ENCODE measurements at regions not wholly inside any gene's neighbourhood (a gene's known extent, or its start where the extent isn't known, plus 50 kb on each side); places are given as distances from the start of the nearest gene placed in this dataset.
A peak's percentile ranks its signal among the peaks of the same experiment; 100 is the strongest.
"Not testable (repeated sequence)": the region's sequence is repeated elsewhere in the genome, so short reads cannot be mapped to it uniquely, and the experiment has no call there.

DNA sequence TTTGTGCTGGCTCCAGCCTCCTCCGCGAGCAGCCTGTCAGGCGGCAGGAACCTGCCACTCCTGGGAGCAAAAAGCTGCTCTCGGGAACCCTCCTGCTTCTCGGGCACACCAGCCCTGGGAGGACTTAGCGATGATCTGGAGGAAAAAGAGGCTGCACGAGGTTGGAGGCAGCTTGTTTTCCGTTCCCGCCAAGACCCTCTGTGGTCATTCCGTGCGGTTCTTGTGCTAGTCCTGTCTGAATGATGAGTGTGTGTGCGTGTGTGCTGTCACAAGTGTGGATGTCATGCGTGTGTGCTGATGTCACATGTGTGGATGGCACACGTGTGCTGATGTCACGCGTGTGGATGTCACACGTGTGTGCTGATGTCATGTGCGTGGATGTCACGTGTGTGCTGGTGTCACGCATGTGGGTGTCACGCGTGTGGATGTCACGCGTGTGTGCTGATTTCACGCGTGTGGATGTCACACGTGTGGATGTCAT, 150.0 kb downstream of the NPIPB11 start:
- Mint-ChIP-seq H3K27ac (peak overlapping the region in 5 of 9 donors; percentile 21 to 71 (median 65)), H3K4me3 (no peak overlapping the region), H3K36me3 (peaks cover 0 to 16% (median 3%) of the 10 kb centered on the region in 5 donors), H3K27me3 (no peaks in the 10 kb centered on the region), H3K4me1 (peaks cover 0 to 26% (median 18%) of the 10 kb centered on the region in 7 donors), H3K9me3 (no peaks in the 10 kb centered on the region)
- CTCF ChIA-PET: interaction anchor here (1.1 kb wide), 1 partner anchor 141 kb away, joined by 4 read pairs; no protein-coding TSS in a partner anchor
- POLR2A ChIA-PET: no interaction called here
- intact Hi-C loops (cut with micrococcal nuclease): no loop called here
- no peak for DNase-seq
- no peak overlapping the region for H3K4me3 ChIP-seq (ENCODE audit: low read length)
- H3K9me3 ChIP-seq (ENCODE audit: control insufficient read depth in 2 of 3, low read length in 3 of 3): no peaks in the 10 kb centered on the region
- H3K36me3 ChIP-seq (ENCODE audit: control insufficient read depth in 2 of 3, insufficient read depth in 3 of 3, low read length in 3 of 3): no peaks in the 10 kb centered on the region
- no peak for ATAC-seq
- H3K27ac ChIP-seq (ENCODE audit: low read depth, low read length): no peak overlapping the region
- no peaks in the 10 kb centered on the region for H3K4me1 ChIP-seq (ENCODE audit: control insufficient read depth in 2 of 2, insufficient read depth in 2 of 2, low read length in 2 of 2)
- no peaks in the 10 kb centered on the region for H3K27me3 ChIP-seq (ENCODE audit: control insufficient read depth in 2 of 2, insufficient read depth in 2 of 2, low read length in 2 of 2)

DNA sequence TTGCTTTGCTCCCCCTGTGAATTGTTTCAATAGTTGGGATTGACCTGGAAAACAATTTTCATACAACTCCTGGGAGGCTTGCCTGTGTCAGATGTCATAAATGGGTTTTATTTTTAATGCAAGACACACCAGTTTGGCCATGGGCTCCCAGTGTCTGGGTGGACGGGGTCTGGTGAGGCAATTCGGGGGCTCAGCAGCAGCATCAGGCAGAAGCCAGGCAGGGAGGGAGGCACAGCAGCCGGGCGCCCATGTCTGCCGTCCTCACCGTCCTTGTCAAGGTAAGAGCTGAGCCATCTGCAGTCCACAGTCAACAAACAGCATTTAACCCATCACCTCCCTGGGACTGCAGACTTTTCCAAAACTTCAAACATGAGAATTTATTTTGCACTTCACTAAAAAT, 150.6 kb downstream of the NPIPB11 start:
- H3K36me3 Mint-ChIP-seq: peaks cover 0 to 20% (median 3%) of the 10 kb centered on the region in 5 donors
- H3K9me3 ChIP-seq (ENCODE audit: control insufficient read depth in 2 of 3, low read length in 3 of 3); ATAC-seq; DNase-seq; POLR2A ChIA-PET; H3K9me3 Mint-ChIP-seq; H3K27ac ChIP-seq (ENCODE audit: low read depth, low read length); H3K4me3 Mint-ChIP-seq; H3K27me3 ChIP-seq (ENCODE audit: control insufficient read depth in 2 of 2, insufficient read depth in 2 of 2, low read length in 2 of 2); intact Hi-C loops (cut with micrococcal nuclease); H3K4me1 ChIP-seq (ENCODE audit: control insufficient read depth in 2 of 2, insufficient read depth in 2 of 2, low read length in 2 of 2); H3K4me3 ChIP-seq (ENCODE audit: low read length); H3K27me3 Mint-ChIP-seq; H3K36me3 ChIP-seq (ENCODE audit: control insufficient read depth in 2 of 3, insufficient read depth in 3 of 3, low read length in 3 of 3): not testable (repeated sequence)
- CTCF ChIA-PET: interaction anchor here (1.1 kb wide), 1 partner anchor 140 kb away, joined by 4 read pairs; no protein-coding TSS in a partner anchor
- H3K4me1 Mint-ChIP-seq: peaks cover 0 to 26% (median 18%) of the 10 kb centered on the region in 7 donors
- peak overlapping the region in 1 of 9 donors; percentile 32 for H3K27ac Mint-ChIP-seq

DNA sequence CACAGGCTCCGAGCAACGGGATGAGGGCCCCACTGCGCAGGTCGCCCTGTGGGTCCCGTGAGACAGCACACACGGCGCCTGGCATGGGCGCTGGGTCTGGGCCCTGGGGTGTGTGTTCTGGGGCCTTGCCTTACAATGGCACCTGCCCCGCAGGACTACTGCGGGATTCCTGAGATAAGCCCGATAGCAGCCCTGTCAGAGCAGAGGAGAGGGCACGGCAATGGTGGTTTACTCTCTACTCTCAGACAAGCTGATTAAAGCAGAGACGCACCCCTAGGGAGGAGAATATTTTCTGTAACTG, 151.1 kb downstream of the NPIPB11 start:
- ATAC-seq; H3K36me3 ChIP-seq (ENCODE audit: control insufficient read depth in 2 of 3, insufficient read depth in 3 of 3, low read length in 3 of 3); H3K4me3 Mint-ChIP-seq; CTCF ChIA-PET; H3K4me1 ChIP-seq (ENCODE audit: control insufficient read depth in 2 of 2, insufficient read depth in 2 of 2, low read length in 2 of 2); H3K4me3 ChIP-seq (ENCODE audit: low read length); H3K9me3 Mint-ChIP-seq; H3K9me3 ChIP-seq (ENCODE audit: control insufficient read depth in 2 of 3, low read length in 3 of 3); intact Hi-C loops (cut with micrococcal nuclease); DNase-seq; H3K27me3 Mint-ChIP-seq; POLR2A ChIA-PET; H3K27me3 ChIP-seq (ENCODE audit: control insufficient read depth in 2 of 2, insufficient read depth in 2 of 2, low read length in 2 of 2); H3K27ac ChIP-seq (ENCODE audit: low read depth, low read length): not testable (repeated sequence)
- Mint-ChIP-seq H3K36me3 (peaks cover 0 to 20% (median 3%) of the 10 kb centered on the region in 5 donors), H3K4me1 (peaks cover 0 to 28% (median 18%) of the 10 kb centered on the region in 7 donors), H3K27ac (peak overlapping the region in 3 of 9 donors; percentile 36 to 73 (median 70))

DNA sequence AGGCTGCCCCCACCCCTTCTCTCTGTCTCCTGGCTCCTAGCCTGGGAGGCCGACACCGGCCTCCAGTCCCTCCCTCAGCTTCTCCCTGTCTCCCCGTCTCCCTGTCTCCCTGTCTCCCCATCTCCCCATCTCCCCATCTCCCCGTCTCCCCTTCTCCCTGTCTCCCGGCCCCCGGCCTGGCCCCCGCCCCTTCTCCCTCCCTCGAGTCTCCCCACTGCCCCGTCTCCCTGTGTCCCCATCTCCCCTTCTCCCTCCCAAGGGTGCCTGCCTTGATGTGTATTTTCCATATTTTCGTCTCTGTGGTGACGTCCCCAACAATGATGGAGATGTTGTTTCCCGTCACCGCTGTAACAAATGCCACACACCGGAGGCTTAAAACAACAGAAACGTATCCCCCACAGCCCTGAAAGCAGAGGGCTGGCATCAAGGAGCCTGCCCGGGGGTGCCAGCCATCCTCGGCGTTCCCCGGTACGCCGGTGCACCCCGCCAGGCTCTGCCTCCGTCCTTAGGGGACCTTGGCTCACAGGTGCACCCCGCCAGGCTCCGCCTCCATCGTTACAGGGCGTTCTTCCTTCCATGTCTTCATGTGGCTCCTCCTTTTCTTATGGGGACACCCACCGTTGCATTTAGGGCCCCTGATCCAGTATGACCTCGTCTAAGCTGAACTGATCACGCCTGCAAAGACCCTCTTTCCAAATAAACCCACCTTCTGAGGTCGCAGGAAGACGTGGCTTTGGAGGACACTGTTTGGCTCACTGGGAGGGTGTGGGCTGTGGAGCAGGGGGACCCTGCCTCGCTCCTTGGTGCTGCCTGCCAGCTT, 151.6 kb downstream of the NPIPB11 start:
- ATAC-seq (no peak), DNase-seq (no peak)
- intact Hi-C loops (cut with micrococcal nuclease): no loop called here
- no peaks in the 10 kb centered on the region for H3K27me3 Mint-ChIP-seq
- peak overlapping the region in 8 of 9 donors; percentile 57 to 98 (median 83) for H3K27ac Mint-ChIP-seq
- no peaks in the 10 kb centered on the region for H3K4me1 ChIP-seq (ENCODE audit: control insufficient read depth in 2 of 2, insufficient read depth in 2 of 2, low read length in 2 of 2)
- no peak overlapping the region for H3K4me3 ChIP-seq (ENCODE audit: low read length)
- peak overlapping the region in 3 of 10 donors; percentile 21 to 52 (median 45) for H3K4me3 Mint-ChIP-seq
- no peaks in the 10 kb centered on the region for H3K9me3 Mint-ChIP-seq
- ChIA-PET POLR2A (no interaction called here), CTCF (no interaction called here)
- peak overlapping the region; percentile 45 for H3K27ac ChIP-seq (ENCODE audit: low read depth, low read length)
- no peaks in the 10 kb centered on the region for H3K27me3 ChIP-seq (ENCODE audit: control insufficient read depth in 2 of 2, insufficient read depth in 2 of 2, low read length in 2 of 2)
- H3K9me3 ChIP-seq (ENCODE audit: control insufficient read depth in 2 of 3, low read length in 3 of 3): no peaks in the 10 kb centered on the region
- peaks cover 0 to 29% (median 18%) of the 10 kb centered on the region in 7 donors for H3K4me1 Mint-ChIP-seq
- H3K36me3 Mint-ChIP-seq: peaks cover 0 to 23% (median 3%) of the 10 kb centered on the region in 5 donors
- no peaks in the 10 kb centered on the region for H3K36me3 ChIP-seq (ENCODE audit: control insufficient read depth in 2 of 3, insufficient read depth in 3 of 3, low read length in 3 of 3)

GRCh38 chr16:29253716-29254590, 152.6 kb downstream of the NPIPB11 start:
- peak in 5 of 9 donors; percentile 5 to 31 (median 21) for DNase-seq
- CTCF ChIA-PET; H3K4me3 ChIP-seq (ENCODE audit: low read length); H3K27me3 ChIP-seq (ENCODE audit: control insufficient read depth in 2 of 2, insufficient read depth in 2 of 2, low read length in 2 of 2); H3K4me1 ChIP-seq (ENCODE audit: control insufficient read depth in 2 of 2, insufficient read depth in 2 of 2, low read length in 2 of 2); H3K36me3 ChIP-seq (ENCODE audit: control insufficient read depth in 2 of 3, insufficient read depth in 3 of 3, low read length in 3 of 3); ATAC-seq; H3K9me3 Mint-ChIP-seq; intact Hi-C loops (cut with micrococcal nuclease); H3K27me3 Mint-ChIP-seq; H3K9me3 ChIP-seq (ENCODE audit: control insufficient read depth in 2 of 3, low read length in 3 of 3); POLR2A ChIA-PET: not testable (repeated sequence)
- Mint-ChIP-seq H3K27ac (peak overlapping the region in 8 of 9 donors; percentile 57 to 98 (median 86)), H3K4me1 (peaks cover 0 to 36% (median 25%) of the 10 kb centered on the region in 7 donors), H3K4me3 (peak overlapping the region in 8 of 10 donors; percentile 11 to 65 (median 53)), H3K36me3 (peaks cover 0 to 23% (median 3%) of the 10 kb centered on the region in 5 donors)
- peak overlapping the region; percentile 45 for H3K27ac ChIP-seq (ENCODE audit: low read depth, low read length)

- H3K27ac Mint-ChIP-seq: peak overlapping the region in 6 of 9 donors; percentile 48 to 98 (median 90)
- H3K4me3 Mint-ChIP-seq: peak overlapping the region in 2 of 10 donors; percentile 10 to 52
- ATAC-seq: not testable (repeated sequence)
Measured at GRCh38 chr16:29253066-29253590, 153.4 kb downstream of the NPIPB11 start.

More at GRCh38 chr16:29253066-29253590, 153.4 kb downstream of the NPIPB11 start:
- H3K4me3 ChIP-seq (ENCODE audit: low read length); H3K36me3 ChIP-seq (ENCODE audit: control insufficient read depth in 2 of 3, insufficient read depth in 3 of 3, low read length in 3 of 3); H3K27me3 ChIP-seq (ENCODE audit: control insufficient read depth in 2 of 2, insufficient read depth in 2 of 2, low read length in 2 of 2); H3K27ac ChIP-seq (ENCODE audit: low read depth, low read length); H3K9me3 ChIP-seq (ENCODE audit: control insufficient read depth in 2 of 3, low read length in 3 of 3); H3K9me3 Mint-ChIP-seq; DNase-seq; POLR2A ChIA-PET; CTCF ChIA-PET; H3K27me3 Mint-ChIP-seq; intact Hi-C loops (cut with micrococcal nuclease): not testable (repeated sequence)
- peaks cover 0 to 10% of the 10 kb centered on the region in 2 donors for H3K4me1 ChIP-seq (ENCODE audit: control insufficient read depth in 2 of 2, insufficient read depth in 2 of 2, low read length in 2 of 2)
- peaks cover 0 to 20% (median 6%) of the 10 kb centered on the region in 5 donors for H3K36me3 Mint-ChIP-seq
- peaks cover 7 to 44% (median 33%) of the 10 kb centered on the region in 7 donors for H3K4me1 Mint-ChIP-seq

All from naive thymus-derived CD4-positive, alpha-beta T cell (primary cell).